Mesenchymal stem cell (in vitro differentiated cells and primary cell): ENCODE measurements at regions not wholly inside any gene's neighbourhood (a gene's known extent, or its start where the extent isn't known, plus 50 kb on each side); places are given as distances from the start of the nearest gene placed in this dataset.
A peak's percentile ranks its signal among the peaks of the same experiment; 100 is the strongest.

Source experiments
- DNase-seq: peaks from one replicate; pipeline ENCODE4 v3.0.0-alpha.2; 2013
- H2AFZ ChIP-seq: one replicate; pipeline ENCODE4 v1.6.1; 2013; ENCODE audit warnings: low read depth, mild to moderate bottlenecking, control low read depth, inconsistent platforms, low read length, moderate library complexity
- H2AK5ac ChIP-seq: 2 replicates; pipeline ENCODE4 v1.6.1; 2013; ENCODE audit warnings: low read length, moderate library complexity, mild to moderate bottlenecking, inconsistent platforms; ENCODE audit not compliant: severe bottlenecking
- H2BK120ac ChIP-seq: one replicate; pipeline ENCODE4 v1.6.1; 2013; ENCODE audit warnings: low read depth, mild to moderate bottlenecking, inconsistent platforms, low read length, moderate library complexity
- H2BK12ac ChIP-seq, 2 experiments: one replicate each; pipeline ENCODE4 v1.6.1; 2013; ENCODE audit warnings: inconsistent platforms in 2 of 2, low read length in 2 of 2, mild to moderate bottlenecking in 2 of 2, moderate library complexity in 2 of 2, control low read depth in 1 of 2
- H2BK15ac ChIP-seq: one replicate; pipeline ENCODE4 v1.6.1; 2013; ENCODE audit warnings: mild to moderate bottlenecking, low read depth, inconsistent platforms; ENCODE audit not compliant: poor library complexity, severe bottlenecking
- H2BK5ac ChIP-seq: 2 replicates; pipeline ENCODE4 v1.6.1; 2013; ENCODE audit warnings: low read depth, mild to moderate bottlenecking, low read length, control low read depth, inconsistent platforms; ENCODE audit not compliant: poor library complexity, severe bottlenecking
- H3K14ac ChIP-seq, 2 experiments: one replicate each; pipeline ENCODE4 v1.6.1; 2013; ENCODE audit warnings: inconsistent platforms in 2 of 2, low read length in 2 of 2, control low read depth in 1 of 2, mild to moderate bottlenecking in 1 of 2, moderate library complexity in 1 of 2
- H3K18ac ChIP-seq, 2 experiments: one replicate each; pipeline ENCODE4 v1.6.1; 2013; ENCODE audit warnings: inconsistent platforms in 2 of 2, low read length in 2 of 2, control low read depth in 1 of 2, low read depth in 1 of 2, mild to moderate bottlenecking in 1 of 2
- H3K23ac ChIP-seq, 2 experiments: one replicate each; pipeline ENCODE4 v1.6.1; 2013; ENCODE audit warnings: inconsistent platforms in 2 of 2, low read length in 2 of 2, mild to moderate bottlenecking in 2 of 2, moderate library complexity in 2 of 2, control low read depth in 1 of 2
- H3K27ac ChIP-seq: 2 replicates; pipeline ENCODE4 v1.5.1; 2013; ENCODE audit warnings: mild to moderate bottlenecking, moderate library complexity, low read length, control low read depth, inconsistent platforms; ENCODE audit not compliant: poor library complexity, severe bottlenecking
- H3K27me3 ChIP-seq, 2 experiments: 2 replicates each; pipeline versions ENCODE4 v1.6.1 to v1.7.0; 2013; ENCODE audit warnings: low read length in 2 of 2, mild to moderate bottlenecking in 2 of 2, moderate library complexity in 2 of 2, control low read depth in 1 of 2, inconsistent platforms in 1 of 2; ENCODE audit not compliant: control insufficient read depth in 1 of 2, insufficient read depth in 1 of 2
- H3K36me3 ChIP-seq, 2 experiments: 2 replicates each; pipeline versions ENCODE4 v1.6.1 to v1.7.0; 2013; ENCODE audit warnings: low read length in 2 of 2, control low read depth in 1 of 2, inconsistent platforms in 1 of 2, low read depth in 1 of 2, mild to moderate bottlenecking in 1 of 2; ENCODE audit not compliant: insufficient read depth in 2 of 2, control insufficient read depth in 1 of 2
- H3K4ac ChIP-seq, 2 experiments: one replicate each; pipeline ENCODE4 v1.6.1; 2013; ENCODE audit warnings: inconsistent platforms in 2 of 2, low read length in 2 of 2, mild to moderate bottlenecking in 2 of 2, moderate library complexity in 2 of 2, control low read depth in 1 of 2, low read depth in 1 of 2
- H3K4me1 ChIP-seq: 2 replicates; pipeline ENCODE4 v1.6.1; 2013; ENCODE audit warnings: low read depth, low read length, control low read depth; ENCODE audit not compliant: control insufficient read depth, insufficient read depth
- H3K4me2 ChIP-seq: 2 replicates; pipeline ENCODE4 v1.6.1; 2013; ENCODE audit warnings: low read length, mild to moderate bottlenecking, inconsistent platforms; ENCODE audit not compliant: poor library complexity, severe bottlenecking
- H3K4me3 ChIP-seq, 2 experiments: 2 replicates each; pipeline versions ENCODE4 v1.5.1 to v1.7.0; 2013; ENCODE audit warnings: low read length in 2 of 2, mild to moderate bottlenecking in 2 of 2, control low read depth in 1 of 2, low read depth in 1 of 2; ENCODE audit not compliant: insufficient read depth in 1 of 2
- H3K79me1 ChIP-seq: replicated peaks from 2 replicates; pipeline ENCODE4 v1.6.1; 2013; ENCODE audit warnings: mild to moderate bottlenecking, control low read depth, low read length, inconsistent platforms; ENCODE audit not compliant: poor library complexity, severe bottlenecking
- H3K9ac ChIP-seq: 2 replicates; pipeline ENCODE4 v1.7.0; 2013; ENCODE audit warnings: mild to moderate bottlenecking, low read length, moderate library complexity
- H3K9me3 ChIP-seq: 2 replicates; pipeline ENCODE4 v1.7.0; 2013; ENCODE audit warnings: mild to moderate bottlenecking, low read length; ENCODE audit not compliant: control insufficient read depth
- H4K8ac ChIP-seq: one replicate; pipeline ENCODE4 v1.6.1; 2013; ENCODE audit warnings: inconsistent platforms, mild to moderate bottlenecking, low read length, moderate library complexity
- H4K91ac ChIP-seq: one replicate; pipeline ENCODE4 v1.6.1; 2013; ENCODE audit warnings: mild to moderate bottlenecking, low read length, inconsistent platforms
- WGBS: methylation state at CpG from one replicate; pipeline ENCODE4 v1.1.7; 2013; ENCODE audit warnings: mixed read lengths; 5-methylcytosine and 5-hydroxymethylcytosine counted together

DNA sequence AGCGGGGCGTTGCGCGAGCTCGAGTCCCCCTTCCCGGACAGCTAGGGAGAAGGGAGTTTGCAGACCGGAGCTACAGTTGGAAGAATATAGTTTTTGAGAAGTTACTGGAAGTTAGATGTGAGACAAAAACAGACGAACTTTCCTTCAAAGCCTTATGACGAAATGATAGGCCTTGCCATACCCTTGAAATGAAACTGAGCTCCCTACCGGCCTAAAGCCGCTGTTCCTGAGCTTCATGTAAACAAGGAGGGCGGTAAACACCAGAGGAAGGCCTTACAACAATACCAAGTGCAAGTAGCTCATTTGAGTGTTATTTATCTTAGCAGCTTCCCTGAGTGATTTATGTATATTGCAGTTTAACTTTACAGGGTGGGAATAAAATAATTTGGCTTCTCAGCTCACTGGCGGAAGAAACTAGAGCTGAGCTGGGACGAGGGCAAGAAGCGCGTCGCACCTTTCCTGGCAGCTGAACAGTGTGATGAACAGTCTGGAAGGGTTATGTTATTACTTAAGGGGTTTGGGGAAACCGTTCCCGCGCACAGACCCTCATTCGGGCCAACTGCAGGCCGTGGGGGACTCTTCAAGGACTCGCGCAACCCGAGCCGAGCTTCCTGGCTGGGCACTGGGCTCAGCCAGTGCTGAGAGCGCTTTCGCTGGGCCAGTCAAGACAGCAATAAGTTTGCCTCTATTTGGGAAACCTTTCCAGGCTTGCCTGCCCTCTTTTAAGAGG is 111.2 kb downstream of the KCNRG start:
- peaks cover 38% of the 10 kb centered on the region for H3K4me1 ChIP-seq
- peak overlapping the region; percentile 98 for H2BK15ac ChIP-seq
- peak overlapping the region in 1 of 2 experiments; percentile 100 for H3K14ac ChIP-seq
- H2BK5ac ChIP-seq, result no peak overlapping the region
- H2AK5ac ChIP-seq, result no peak overlapping the region
- peak overlapping the region; percentile 98 to 99 for H3K4ac ChIP-seq
- H3K4me3 ChIP-seq, result peak overlapping the region; percentile 80 to 98
- H2BK12ac ChIP-seq, result peak overlapping the region in 1 of 2 experiments; percentile 98
- peak; percentile 87 for DNase-seq
- H3K79me1 ChIP-seq, result peaks cover 6% of the 10 kb centered on the region
- H3K36me3 ChIP-seq, result peaks cover 2 to 6% of the 10 kb centered on the region in 2 experiments
- no peak overlapping the region for H4K91ac ChIP-seq
- peak overlapping the region; percentile 99 for H3K4me2 ChIP-seq
- H3K9ac ChIP-seq, result peak overlapping the region; percentile 98
- peak overlapping the region; percentile 97 to 99 for H3K18ac ChIP-seq
- H3K9me3 ChIP-seq, result no peaks in the 10 kb centered on the region
- peaks cover 0 to 50% of the 10 kb centered on the region in 2 experiments for H3K27me3 ChIP-seq
- peak overlapping the region; percentile 85 for H2AFZ ChIP-seq
- no peak overlapping the region for H3K27ac ChIP-seq
- peak overlapping the region; percentile 91 for H2BK120ac ChIP-seq
- 16% methylated on average over 24 of the region's 28 CpGs for WGBS
- H4K8ac ChIP-seq, result peak overlapping the region; percentile 93
- H3K23ac ChIP-seq, result peak overlapping the region in 1 of 2 experiments; percentile 93

DNA sequence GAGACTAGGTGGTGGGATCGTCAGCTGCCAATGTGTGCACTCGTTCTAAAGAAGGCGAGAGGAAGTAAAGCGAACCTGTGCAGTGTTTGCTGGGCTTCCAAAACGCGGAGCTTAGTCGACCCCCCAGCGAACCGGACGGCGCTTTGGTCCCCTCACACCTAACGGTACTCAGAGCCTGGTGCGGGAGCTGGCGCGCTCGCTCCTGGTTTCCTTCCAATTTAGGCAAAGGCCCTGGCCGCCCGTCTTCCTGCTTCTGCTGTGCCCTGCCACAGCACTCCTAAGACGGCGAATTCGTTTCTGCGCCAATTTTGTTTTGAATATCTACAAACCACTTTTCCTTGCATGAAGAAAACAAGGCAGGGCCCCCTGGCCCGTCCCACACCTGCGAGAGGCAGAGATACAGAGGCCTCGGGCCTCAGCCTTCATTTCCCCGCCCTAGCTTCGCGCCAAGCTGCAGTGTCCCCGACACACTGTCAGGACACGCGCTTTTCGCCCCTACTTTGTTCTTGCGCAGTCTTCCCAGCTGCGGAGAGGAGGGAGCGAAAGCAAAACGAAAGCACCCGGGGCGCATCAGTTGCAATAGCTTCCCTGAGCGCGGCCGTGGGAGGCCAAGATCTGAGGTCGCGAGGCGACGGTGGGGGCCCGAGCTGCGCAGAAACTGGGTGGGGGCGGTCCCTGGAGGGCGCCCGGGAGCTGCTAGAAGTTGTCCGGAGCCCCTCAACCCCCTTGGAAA is 111.9 kb downstream of the KCNRG start:
- H2BK12ac ChIP-seq, result peak overlapping the region; percentile 80 to 94
- H3K9ac ChIP-seq, result peak overlapping the region; percentile 98
- peak overlapping the region; percentile 67 for H2AFZ ChIP-seq
- H2BK5ac ChIP-seq, result no peak overlapping the region
- H3K18ac ChIP-seq, result peak overlapping the region; percentile 80 to 87
- H3K27ac ChIP-seq, result no peak overlapping the region
- peak overlapping the region; percentile 84 for H4K91ac ChIP-seq
- H3K4me2 ChIP-seq, result peak overlapping the region; percentile 91
- DNase-seq, result peak; percentile 88
- peak overlapping the region; percentile 74 to 80 for H3K4ac ChIP-seq
- H2AK5ac ChIP-seq, result no peak overlapping the region
- H3K4me1 ChIP-seq, result peaks cover 38% of the 10 kb centered on the region
- 7% methylated on average over 51 of the region's 51 CpGs for WGBS
- H2BK15ac ChIP-seq, result peak overlapping the region; percentile 75
- peaks cover 0 to 2% of the 10 kb centered on the region in 2 experiments for H3K36me3 ChIP-seq
- H2BK120ac ChIP-seq, result peak overlapping the region; percentile 77
- H3K27me3 ChIP-seq, result peaks cover 2 to 57% of the 10 kb centered on the region in 2 experiments
- peak overlapping the region; percentile 89 for H4K8ac ChIP-seq
- H3K14ac ChIP-seq, result no peak overlapping the region
- no peaks in the 10 kb centered on the region for H3K9me3 ChIP-seq
- peaks cover 4% of the 10 kb centered on the region for H3K79me1 ChIP-seq
- H3K4me3 ChIP-seq, result peak overlapping the region; percentile 55 to 80
- H3K23ac ChIP-seq, result peak overlapping the region in 1 of 2 experiments; percentile 93

DNA sequence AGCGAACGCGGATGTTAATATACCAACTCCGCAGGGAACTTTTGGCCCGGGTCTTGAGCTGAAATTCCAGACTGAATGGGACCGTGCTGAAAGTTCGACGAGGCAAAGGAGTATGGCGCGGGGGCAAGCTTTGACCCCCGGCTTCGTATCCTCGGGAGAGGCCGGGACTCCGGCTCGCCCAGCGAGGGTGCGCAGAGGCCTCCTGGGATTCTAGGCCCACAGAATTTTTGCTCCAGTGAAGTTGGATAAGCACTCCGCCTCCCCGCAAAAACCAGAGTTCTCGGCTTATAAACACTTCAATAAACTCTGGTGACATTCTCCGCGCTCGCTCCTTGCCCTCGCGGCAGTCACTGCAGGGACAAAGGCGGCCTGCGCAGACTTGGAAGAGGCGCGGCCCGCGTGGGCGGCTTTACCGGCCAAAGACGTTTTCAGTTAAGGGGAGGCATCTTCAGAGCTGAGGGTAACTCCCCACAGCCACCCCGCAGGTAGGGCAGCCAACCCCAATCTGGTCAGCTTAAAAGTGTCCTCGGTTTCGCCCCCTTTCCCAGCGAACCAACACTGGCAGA is 112.6 kb downstream of the KCNRG start:
- Histone ChIP-seq H3K4me1 (peaks cover 41% of the 10 kb centered on the region), H3K9ac (peak overlapping the region; percentile 98), H3K27ac (no peak overlapping the region), H3K79me1 (peaks cover 2% of the 10 kb centered on the region), H3K4me2 (peak overlapping the region; percentile 91), H2BK12ac (peak overlapping the region; percentile 38 to 73), H2BK15ac (peak overlapping the region; percentile 80), H2AFZ (peak overlapping the region; percentile 67), H3K36me3 (peaks cover 0 to 2% of the 10 kb centered on the region in 2 experiments), H3K9me3 (no peaks in the 10 kb centered on the region), H2BK5ac (no peak overlapping the region), H2AK5ac (no peak overlapping the region), H3K23ac (no peak overlapping the region), H3K4me3 (peak overlapping the region; percentile 55 to 80), H2BK120ac (peak overlapping the region; percentile 77), H3K18ac (peak overlapping the region; percentile 62 to 87), H4K91ac (peak overlapping the region; percentile 72), H3K27me3 (peaks cover 4 to 63% of the 10 kb centered on the region in 2 experiments), H3K4ac (peak overlapping the region; percentile 74 to 80), H3K14ac (no peak overlapping the region), H4K8ac (peak overlapping the region; percentile 89)
- 11% methylated on average over 39 of the region's 39 CpGs for WGBS
- no peak for DNase-seq
